DMS53 (cell line): ENCODE measurements at regions not wholly inside any gene's neighbourhood (a gene's known extent, or its start where the extent isn't known, plus 50 kb on each side); places are given as distances from the start of the nearest gene placed in this dataset.

Experiments used
- DNase-seq: peaks from one replicate; lab custom pipeline; 2025; lab: John Stamatoyannopoulos, UW

- DNase-seq = no peak
These were observed 257.1 kb downstream of the UACA start for GRCh38 chr15:70505936-70506912.

GRCh38 chr15:70505411-70505919 is 257.9 kb downstream of the UACA start:
- peak; percentile 85 for DNase-seq

GRCh38 chr15:70504988-70505387 is 258.4 kb downstream of the UACA start:
- DNase-seq = no peak

GRCh38 chr15:70504299-70504951 is 258.9 kb downstream of the UACA start:
- peak; percentile 86 for DNase-seq

- DNase-seq = no peak
These were observed 259.5 kb downstream of the UACA start for GRCh38 chr15:70503798-70504298.

GRCh38 chr15:70503073-70503745 is 260.1 kb downstream of the UACA start:
- DNase-seq = no peak

- no peak for DNase-seq
These were observed 260.8 kb downstream of the UACA start for GRCh38 chr15:70502529-70502928.

GRCh38 chr15:70501849-70502248 is 261.5 kb downstream of the UACA start:
- DNase-seq = no peak

- DNase-seq = no peak
These were observed 262.1 kb downstream of the UACA start for GRCh38 chr15:70501121-70501727.

GRCh38 chr15:70499791-70500190 is 263.6 kb downstream of the UACA start:
- no peak for DNase-seq

- DNase-seq = no peak
These were observed 265.2 kb downstream of the UACA start for GRCh38 chr15:70498096-70498626.

- DNase-seq = no peak
These were observed 265.7 kb downstream of the UACA start for GRCh38 chr15:70497661-70498060.

GRCh38 chr15:70495991-70496599 is 267.3 kb downstream of the UACA start:
- DNase-seq = no peak

- DNase-seq = peak; percentile 40
These were observed 268.3 kb downstream of the UACA start for GRCh38 chr15:70494852-70495571.

- DNase-seq = no peak
These were observed 268.9 kb downstream of the UACA start for GRCh38 chr15:70494517-70494851.

GRCh38 chr15:70493787-70494516 is 269.4 kb downstream of the UACA start:
- DNase-seq = peak; percentile 70

GRCh38 chr15:70493376-70493775 is 270.0 kb downstream of the UACA start:
- no peak for DNase-seq

GRCh38 chr15:70492240-70493177 is 270.8 kb downstream of the UACA start:
- no peak for DNase-seq

GRCh38 chr15:70491641-70492040 is 271.7 kb downstream of the UACA start:
- DNase-seq = no peak
